ENCODE measurements at regions not wholly inside any gene's neighbourhood (a gene's known extent, or its start where the extent isn't known, plus 50 kb on each side); places are given as distances from the start of the nearest gene placed in this dataset.

DNA sequence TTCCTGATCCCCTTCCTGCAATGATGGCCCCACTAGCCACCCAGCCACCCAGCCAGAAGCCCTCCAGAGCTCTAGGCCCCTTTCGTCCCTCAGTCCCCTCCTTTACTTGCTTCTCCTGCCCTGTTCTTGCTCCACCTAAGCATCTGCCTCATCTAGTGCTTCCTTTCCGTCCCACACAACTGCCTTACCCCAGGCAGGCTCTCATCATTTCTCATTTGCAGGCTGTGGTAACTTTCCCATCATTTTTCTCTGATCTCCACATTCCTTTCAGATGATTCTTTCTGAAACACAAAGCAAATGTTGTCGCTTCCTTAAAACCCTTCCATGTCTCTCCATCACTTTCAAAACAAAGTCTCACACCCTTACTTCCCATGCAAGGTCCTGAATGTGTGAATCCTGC, 459.8 kb downstream of the METTL4 start:
- TF ChIP-seq, protein P1, sequence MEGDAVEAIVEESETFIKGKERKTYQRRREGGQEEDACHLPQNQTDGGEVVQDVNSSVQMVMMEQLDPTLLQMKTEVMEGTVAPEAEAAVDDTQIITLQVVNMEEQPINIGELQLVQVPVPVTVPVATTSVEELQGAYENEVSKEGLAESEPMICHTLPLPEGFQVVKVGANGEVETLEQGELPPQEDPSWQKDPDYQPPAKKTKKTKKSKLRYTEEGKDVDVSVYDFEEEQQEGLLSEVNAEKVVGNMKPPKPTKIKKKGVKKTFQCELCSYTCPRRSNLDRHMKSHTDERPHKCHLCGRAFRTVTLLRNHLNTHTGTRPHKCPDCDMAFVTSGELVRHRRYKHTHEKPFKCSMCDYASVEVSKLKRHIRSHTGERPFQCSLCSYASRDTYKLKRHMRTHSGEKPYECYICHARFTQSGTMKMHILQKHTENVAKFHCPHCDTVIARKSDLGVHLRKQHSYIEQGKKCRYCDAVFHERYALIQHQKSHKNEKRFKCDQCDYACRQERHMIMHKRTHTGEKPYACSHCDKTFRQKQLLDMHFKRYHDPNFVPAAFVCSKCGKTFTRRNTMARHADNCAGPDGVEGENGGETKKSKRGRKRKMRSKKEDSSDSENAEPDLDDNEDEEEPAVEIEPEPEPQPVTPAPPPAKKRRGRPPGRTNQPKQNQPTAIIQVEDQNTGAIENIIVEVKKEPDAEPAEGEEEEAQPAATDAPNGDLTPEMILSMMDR (IDR thresholded peaks at IDR 0.05) = no peak
- no peak for TF ChIP-seq EP300 (IDR thresholded peaks at IDR 0.05)
- no peak for TF ChIP-seq POLR2A (IDR thresholded peaks at IDR 0.05)

Measured in stomach (tissue), 4 donors.